ENCODE measurements at regions not wholly inside any gene's neighbourhood (a gene's known extent, or its start where the extent isn't known, plus 50 kb on each side); places are given as distances from the start of the nearest gene placed in this dataset.
"Not testable (repeated sequence)": the region's sequence is repeated elsewhere in the genome, so short reads cannot be mapped to it uniquely, and the experiment has no call there.

GRCh38 chr16:33059206-33059605 is 134.8 kb upstream of the TP53TG3C start:
- Histone ChIP-seq H3K79me2 (ENCODE audit: insufficient read depth) (no peaks in the 10 kb centered on the region), H3K4me1 (ENCODE audit: control insufficient read depth in 1 of 2, insufficient read depth in 2 of 2, low read depth in 1 of 2, low read length in 1 of 2) (no peaks in the 10 kb centered on the region), H3K4me2 (no peak overlapping the region), H3K36me3 (replicated peaks in 1 of 2; ENCODE audit: control insufficient read depth in 1 of 2, insufficient read depth in 2 of 2, low read length in 1 of 2) (no peaks in the 10 kb centered on the region), H3K9me3 (no peaks in the 10 kb centered on the region), H3K9ac (no peak overlapping the region), H3F3A (replicated peaks; ENCODE audit: insufficient read depth) (no peaks in the 10 kb centered on the region), H4K20me1 (ENCODE audit: insufficient read depth) (no peaks in the 10 kb centered on the region), H3K9me2 (no peaks in the 10 kb centered on the region), H3K27me3 (ENCODE audit: insufficient read depth) (no peaks in the 10 kb centered on the region), H3K27ac (ENCODE audit: low read depth in 2 of 2, low read length in 1 of 2) (no peak overlapping the region), H2AFZ (ENCODE audit: low read depth) (no peak overlapping the region), H3K4me3 (ENCODE audit: low read depth in 2 of 2, low read length in 1 of 2) (peak overlapping the region; percentile 47; a peak in 3 of 4 replicates)
- ChIA-PET POLR2A (no interaction called here), CTCF (no interaction called here)
- DNase-seq: no peak
- WGBS (ENCODE audit: low lambda C conversion rate): 25% methylated on average over 44 of the region's 44 CpGs
- no peak for TF ChIP-seq RFX5 (IDR thresholded peaks at IDR 0.05; ENCODE audit: low read length)
- no peak for TF ChIP-seq GABPA (IDR thresholded peaks at IDR 0.05; ENCODE audit: low read depth)
- TF ChIP-seq PBX3 (IDR thresholded peaks at IDR 0.05): no peak
- no peak for TF ChIP-seq NFIC (IDR thresholded peaks at IDR 0.05; ENCODE audit: borderline replicate concordance)
- TF ChIP-seq, protein P1, sequence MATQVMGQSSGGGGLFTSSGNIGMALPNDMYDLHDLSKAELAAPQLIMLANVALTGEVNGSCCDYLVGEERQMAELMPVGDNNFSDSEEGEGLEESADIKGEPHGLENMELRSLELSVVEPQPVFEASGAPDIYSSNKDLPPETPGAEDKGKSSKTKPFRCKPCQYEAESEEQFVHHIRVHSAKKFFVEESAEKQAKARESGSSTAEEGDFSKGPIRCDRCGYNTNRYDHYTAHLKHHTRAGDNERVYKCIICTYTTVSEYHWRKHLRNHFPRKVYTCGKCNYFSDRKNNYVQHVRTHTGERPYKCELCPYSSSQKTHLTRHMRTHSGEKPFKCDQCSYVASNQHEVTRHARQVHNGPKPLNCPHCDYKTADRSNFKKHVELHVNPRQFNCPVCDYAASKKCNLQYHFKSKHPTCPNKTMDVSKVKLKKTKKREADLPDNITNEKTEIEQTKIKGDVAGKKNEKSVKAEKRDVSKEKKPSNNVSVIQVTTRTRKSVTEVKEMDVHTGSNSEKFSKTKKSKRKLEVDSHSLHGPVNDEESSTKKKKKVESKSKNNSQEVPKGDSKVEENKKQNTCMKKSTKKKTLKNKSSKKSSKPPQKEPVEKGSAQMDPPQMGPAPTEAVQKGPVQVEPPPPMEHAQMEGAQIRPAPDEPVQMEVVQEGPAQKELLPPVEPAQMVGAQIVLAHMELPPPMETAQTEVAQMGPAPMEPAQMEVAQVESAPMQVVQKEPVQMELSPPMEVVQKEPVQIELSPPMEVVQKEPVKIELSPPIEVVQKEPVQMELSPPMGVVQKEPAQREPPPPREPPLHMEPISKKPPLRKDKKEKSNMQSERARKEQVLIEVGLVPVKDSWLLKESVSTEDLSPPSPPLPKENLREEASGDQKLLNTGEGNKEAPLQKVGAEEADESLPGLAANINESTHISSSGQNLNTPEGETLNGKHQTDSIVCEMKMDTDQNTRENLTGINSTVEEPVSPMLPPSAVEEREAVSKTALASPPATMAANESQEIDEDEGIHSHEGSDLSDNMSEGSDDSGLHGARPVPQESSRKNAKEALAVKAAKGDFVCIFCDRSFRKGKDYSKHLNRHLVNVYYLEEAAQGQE (IDR thresholded peaks at IDR 0.05; ENCODE audit: low read depth, low read length): no peak
- TF ChIP-seq JUND (IDR thresholded peaks at IDR 0.05): no peak
- TF ChIP-seq SIN3A (IDR thresholded peaks at IDR 0.05; ENCODE audit: borderline replicate concordance, low read depth, low read length): no peak
- no peak for TF ChIP-seq GATA2 (CRISPR knock-in tag; IDR thresholded peaks at IDR 0.05)
- TF ChIP-seq, protein P2, sequence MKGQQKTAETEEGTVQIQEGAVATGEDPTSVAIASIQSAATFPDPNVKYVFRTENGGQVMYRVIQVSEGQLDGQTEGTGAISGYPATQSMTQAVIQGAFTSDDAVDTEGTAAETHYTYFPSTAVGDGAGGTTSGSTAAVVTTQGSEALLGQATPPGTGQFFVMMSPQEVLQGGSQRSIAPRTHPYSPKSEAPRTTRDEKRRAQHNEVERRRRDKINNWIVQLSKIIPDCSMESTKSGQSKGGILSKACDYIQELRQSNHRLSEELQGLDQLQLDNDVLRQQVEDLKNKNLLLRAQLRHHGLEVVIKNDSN (IDR thresholded peaks at IDR 0.05; ENCODE audit: borderline replicate concordance, low read depth): no peak
- TF ChIP-seq TAF1 (IDR thresholded peaks at IDR 0.05; ENCODE audit: borderline replicate concordance, low read depth, low read length): no peak
- no peak for TF ChIP-seq MXI1 (IDR thresholded peaks at IDR 0.05; ENCODE audit: low read depth, low read length)
- no peak for TF ChIP-seq TEAD4 (IDR thresholded peaks at IDR 0.05; ENCODE audit: borderline replicate concordance, insufficient read depth)
- TF ChIP-seq POLR2AphosphoS5 (IDR thresholded peaks at IDR 0.05; ENCODE audit: low read depth, low read length): no peak
- no peak for TF ChIP-seq RXRA (IDR thresholded peaks at IDR 0.05; ENCODE audit: borderline replicate concordance, low read depth)
- no peak for TF ChIP-seq FOSL2 (IDR thresholded peaks at IDR 0.05; ENCODE audit: borderline replicate concordance, low read depth)
- no peak for TF ChIP-seq MAX (IDR thresholded peaks at IDR 0.05; ENCODE audit: low read depth)
- no peak for TF ChIP-seq CHD2 (IDR thresholded peaks at IDR 0.05; ENCODE audit: low read length, partially characterized antibody)
- TF ChIP-seq CTCF (IDR thresholded peaks at IDR 0.05): no peak

DNA sequence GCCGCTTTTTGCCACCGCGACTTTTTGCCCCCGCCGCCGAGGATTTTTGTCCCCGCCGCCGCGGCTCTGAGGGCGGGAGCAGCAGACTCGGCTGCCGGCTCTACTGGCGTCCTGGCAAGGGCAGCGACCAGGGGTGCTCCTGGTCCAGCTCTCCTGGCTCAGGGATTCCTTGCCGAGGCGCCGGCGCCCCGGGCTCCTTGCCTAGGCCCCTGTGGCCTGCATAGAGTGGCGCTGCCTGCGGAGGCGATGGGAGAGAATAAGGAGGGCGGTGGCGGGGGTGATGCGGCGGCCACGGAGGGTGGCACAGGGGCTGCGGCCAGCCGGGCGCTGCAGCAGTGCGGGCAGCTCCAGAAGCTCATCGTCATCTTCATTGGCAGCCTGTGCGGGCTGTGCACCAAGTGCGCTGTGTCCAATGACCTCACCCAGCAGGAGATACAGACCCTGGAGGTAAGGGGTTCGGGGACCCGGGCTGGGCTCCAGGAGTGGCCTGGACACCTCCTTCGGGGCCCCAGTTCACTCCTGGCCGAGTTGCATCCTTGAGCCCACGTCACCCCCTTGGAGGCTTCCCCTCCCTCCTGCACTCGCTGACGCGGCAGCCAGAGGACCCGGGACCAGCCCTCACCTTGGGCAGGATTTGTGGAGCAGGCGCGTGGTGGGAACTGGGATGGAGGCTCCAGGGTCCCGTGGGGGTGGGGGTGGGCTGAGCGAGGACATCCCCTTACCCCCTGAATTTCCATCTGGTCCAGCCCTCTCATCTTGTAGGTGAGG is 134.2 kb upstream of the TP53TG3C start:
- H3K4me1 ChIP-seq (ENCODE audit: control insufficient read depth in 1 of 2, insufficient read depth in 2 of 2, low read depth in 1 of 2, low read length in 1 of 2); POLR2A ChIA-PET; H3K27ac ChIP-seq (ENCODE audit: low read depth in 2 of 2, low read length in 1 of 2); H2AFZ ChIP-seq (ENCODE audit: low read depth); CTCF ChIA-PET; H4K20me1 ChIP-seq (ENCODE audit: insufficient read depth); H3K4me2 ChIP-seq; H3K9me3 ChIP-seq; H3F3A ChIP-seq (replicated peaks; ENCODE audit: insufficient read depth); H3K79me2 ChIP-seq (ENCODE audit: insufficient read depth); H3K27me3 ChIP-seq (ENCODE audit: insufficient read depth); H3K9me2 ChIP-seq; H3K36me3 ChIP-seq (replicated peaks in 1 of 2; ENCODE audit: control insufficient read depth in 1 of 2, insufficient read depth in 2 of 2, low read length in 1 of 2); H3K9ac ChIP-seq; DNase-seq: not testable (repeated sequence)
- WGBS (ENCODE audit: low lambda C conversion rate): 58% methylated on average over 13 of the region's 48 CpGs
- H3K4me3 ChIP-seq (ENCODE audit: low read depth in 2 of 2, low read length in 1 of 2): peak overlapping the region in 1 of 2 experiments; percentile 47; a peak in 2 of 4 replicates
